HUDEP-2 (cell line): ENCODE measurements at regions not wholly inside any gene's neighbourhood (a gene's known extent, or its start where the extent isn't known, plus 50 kb on each side); places are given as distances from the start of the nearest gene placed in this dataset.
"Not testable (repeated sequence)": the region's sequence is repeated elsewhere in the genome, so short reads cannot be mapped to it uniquely, and the experiment has no call there.

Experiments used
- DNase-seq, 76 experiments: peaks; one replicate each; lab custom pipeline; 2025; ENCODE audit not compliant: unreplicated experiment in 76 of 76; lab: John Stamatoyannopoulos, UW

DNA sequence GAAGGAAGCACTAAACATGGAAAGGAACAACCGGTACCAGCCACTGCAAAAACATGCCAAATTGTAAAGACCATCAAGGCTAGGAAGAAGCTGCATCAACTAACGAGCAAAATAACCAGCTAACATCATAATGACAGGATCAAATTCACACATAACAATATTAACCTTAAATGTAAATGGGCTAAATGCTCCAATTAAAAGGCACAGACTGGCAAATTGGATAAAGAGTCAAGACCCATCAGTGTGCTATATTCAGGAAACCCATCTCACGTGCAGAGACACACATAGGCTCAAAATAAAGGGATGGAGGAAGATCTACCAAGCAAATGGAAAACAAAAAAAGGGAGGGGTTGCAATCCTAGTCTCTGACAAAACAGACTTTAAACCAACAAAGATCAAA lies 126.3 kb upstream of the CAV2 start:
- not testable (repeated sequence) for DNase-seq

DNA sequence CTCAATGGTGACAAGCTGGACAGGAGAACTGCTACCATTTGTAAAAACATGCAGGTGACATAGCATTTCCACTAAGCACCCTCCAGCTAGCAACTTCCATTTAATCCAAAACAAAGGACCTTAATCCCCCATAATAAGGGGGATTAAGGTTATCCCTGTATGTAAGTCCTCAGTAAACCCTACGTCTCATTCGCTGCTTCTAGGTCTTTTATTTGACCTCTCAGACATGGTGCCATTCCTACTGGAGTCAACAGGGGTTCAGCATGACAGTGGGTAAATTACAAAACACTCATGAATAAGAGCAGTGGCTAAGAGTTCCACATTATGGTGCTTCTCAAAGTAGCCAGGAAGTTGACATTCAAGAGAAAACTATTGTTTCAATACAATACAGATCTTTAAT lies 121.8 kb upstream of the CAV2 start:
- no peak for DNase-seq

DNA sequence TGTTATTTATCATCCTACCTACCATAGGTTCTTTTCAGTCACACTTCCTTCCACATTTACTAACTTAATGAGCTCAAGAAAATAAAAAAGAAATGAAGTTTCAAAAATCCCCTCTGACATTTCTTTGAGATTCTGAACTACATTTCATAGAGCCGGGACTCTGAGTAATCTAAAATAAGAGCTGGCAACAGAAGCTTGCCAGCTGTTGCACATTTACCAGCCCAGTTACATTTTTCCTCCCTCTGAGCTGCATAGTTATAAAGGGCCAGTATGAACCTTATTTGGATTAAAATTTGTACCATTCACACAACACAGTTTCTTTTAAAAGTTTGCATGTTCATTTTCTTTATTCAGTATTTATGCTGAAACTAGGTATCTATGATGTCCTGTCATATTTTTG lies 119.5 kb upstream of the CAV2 start:
- no peak for DNase-seq

DNA sequence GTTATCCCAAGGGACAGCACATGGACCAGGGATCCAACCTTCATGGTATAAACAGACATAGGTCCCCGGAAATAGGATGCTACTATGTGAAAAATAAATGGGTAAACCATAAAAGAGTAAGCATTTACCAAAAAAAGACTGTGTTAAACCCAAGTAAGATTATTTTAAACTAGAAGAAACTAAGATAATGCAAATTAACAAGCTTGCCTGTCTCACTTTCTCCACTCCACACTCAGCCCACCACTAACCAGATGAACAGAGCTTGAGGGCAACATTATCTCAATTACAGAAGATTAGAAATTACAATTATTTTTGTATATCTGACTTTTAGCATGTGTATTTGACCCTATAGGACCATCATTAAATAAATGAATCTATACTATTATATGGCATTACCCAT lies 117.2 kb upstream of the CAV2 start:
- no peak for DNase-seq

DNA sequence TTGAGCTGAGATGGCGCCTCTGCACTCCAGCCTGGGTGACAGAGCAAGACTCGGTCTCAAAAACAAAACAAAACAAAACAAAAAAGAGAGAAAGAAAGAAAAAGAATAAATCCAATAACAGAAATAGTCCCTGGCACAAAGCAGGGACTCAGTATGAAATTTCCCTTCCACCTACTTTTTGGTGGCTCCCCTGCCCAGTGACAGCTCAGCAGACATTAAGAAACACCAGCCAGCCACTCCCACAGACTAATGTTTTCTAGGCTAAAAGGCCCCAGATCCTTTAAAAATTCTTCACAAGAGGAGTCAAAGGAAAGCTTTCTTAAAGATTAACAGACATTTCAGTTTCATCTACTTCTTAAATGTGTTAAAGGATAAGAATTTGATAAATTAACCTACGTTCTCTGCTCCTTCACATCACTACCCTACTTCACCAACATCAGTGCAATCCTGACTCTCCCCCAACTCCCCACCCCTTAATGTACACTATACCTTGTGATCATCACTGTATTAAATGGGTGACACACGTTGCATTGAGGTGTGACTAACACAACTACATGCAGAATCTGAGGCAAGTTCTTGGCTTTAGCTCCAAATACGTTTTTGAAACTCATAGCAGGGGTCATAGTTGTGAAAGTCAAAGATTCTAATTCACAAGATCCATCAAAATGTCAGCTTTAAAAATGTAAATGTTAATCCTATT lies 114.5 kb upstream of the CAV2 start:
- no peak for DNase-seq

DNA sequence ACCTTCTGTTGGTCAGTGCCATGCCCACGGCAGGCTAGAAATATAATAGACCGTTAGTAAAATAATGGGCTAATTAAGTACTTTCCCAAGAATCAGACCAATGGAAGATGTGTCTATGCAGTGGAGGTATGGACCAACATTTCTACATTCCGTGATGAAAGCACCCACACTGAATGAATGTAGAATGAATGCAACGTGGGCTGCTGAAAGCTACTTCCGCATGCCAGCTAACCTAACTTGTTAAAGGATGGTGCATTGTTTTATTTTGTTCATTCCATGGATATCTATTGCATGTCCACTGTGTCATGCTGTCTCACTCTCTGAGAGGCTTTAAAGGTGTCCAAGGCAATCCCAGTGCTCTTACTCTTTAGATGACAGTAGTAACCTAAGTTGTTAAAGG lies 112.9 kb upstream of the CAV2 start:
- no peak for DNase-seq

DNA sequence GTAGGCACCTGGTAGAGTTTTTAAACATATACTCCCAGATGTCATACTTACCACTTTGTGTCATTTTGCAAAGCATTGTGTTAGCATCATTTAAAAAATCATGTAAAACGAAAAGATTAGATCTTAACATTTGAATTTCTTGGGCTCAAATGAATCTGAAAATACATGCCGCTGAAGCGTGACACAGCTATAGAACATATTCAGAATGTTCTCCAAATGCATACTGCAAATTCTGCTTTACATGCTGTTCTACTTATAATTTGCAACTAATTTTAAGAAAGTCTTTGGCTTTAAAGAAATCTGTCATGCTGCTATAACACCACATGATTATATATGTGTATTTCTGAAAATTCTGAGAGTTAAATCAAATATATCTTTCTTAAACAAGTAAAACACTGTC lies 109.2 kb upstream of the CAV2 start:
- no peak for DNase-seq

DNA sequence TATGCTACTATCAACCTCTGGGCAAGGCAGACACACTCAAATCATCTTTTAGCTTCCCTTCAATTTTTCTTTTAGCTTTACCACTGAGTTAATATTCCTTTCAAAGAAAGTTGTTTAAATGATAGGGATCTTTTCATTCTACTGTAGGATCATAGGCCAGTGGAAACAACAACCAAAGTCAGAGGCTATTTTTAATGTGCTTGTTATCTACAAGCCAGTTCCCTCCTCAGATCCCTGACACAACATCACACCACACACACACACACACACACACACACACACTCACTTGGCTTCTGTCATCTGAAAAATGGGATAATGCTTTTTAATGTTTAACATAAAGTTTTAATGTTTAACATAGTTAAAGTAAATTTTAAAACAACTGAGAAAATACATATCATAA lies 106.7 kb upstream of the CAV2 start:
- no peak for DNase-seq

DNA sequence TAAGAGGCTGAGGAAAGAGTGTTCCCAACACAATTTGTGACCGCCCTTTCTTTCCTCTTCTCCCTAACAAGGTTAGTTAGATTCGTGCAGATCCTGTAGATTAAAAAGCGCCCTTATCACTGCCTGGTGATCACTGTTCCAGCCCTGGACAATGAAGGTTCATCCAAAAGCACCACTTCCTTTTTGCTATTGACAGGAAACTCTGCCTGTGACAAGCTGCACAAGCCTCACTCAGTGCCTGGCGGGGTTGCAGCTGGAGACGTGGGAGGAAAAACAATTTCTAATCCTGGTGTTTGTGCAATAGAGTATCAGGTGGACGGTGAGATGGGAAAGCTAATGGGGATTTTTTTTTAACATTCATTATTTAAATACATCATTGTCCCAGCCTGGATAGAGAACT lies 105.9 kb upstream of the CAV2 start:
- no peak for DNase-seq

DNA sequence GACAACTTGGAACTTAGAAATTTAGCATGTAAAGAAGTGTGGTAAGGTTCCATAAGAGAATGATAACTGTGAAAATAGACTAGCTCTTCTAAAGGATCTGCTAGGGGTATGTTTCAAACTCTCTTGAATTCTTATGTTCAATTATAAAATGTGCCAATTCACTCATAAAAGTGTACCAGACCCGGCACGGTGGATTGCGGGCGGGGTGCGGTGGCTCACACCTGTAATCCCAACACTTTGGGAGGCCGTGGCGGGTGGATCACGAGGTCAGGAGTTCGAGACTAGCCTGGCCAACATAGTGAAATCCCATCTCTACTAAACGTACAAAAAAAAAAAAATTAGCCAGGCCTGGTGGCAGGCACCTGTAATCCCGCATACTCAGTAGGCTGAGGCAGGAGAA lies 105.4 kb upstream of the CAV2 start:
- no peak for DNase-seq

DNA sequence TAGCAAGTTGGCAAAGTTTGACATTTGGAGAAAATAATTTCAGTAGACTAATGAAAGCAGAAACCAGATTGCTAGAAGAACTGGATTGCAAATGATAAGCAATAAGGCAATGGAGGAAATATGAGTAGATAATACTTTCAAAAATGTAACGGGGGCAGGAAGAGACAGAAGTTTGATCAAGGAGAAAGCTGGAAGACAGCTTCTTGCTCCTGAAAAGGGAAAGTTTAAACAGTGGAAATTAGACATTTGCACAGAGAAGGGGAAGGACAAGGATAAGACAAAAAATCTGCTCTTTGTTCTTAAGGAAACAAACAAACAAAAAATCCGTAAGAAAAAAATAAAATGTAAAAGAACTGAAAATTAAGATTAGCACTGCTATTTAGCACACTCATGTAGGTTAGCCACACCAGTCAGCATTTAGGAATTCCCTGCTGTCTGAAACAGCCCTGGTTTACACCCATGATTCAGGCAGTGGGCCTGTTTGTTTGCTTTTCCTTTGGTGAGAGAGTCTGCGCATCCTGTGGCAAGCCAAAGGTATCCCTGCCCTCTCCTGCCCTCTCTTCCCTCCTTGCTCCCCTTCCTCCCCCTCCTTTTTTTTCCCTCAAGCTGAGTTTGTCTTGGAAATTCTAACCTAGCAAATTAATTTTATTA lies 104.3 kb upstream of the CAV2 start:
- DNase-seq, result no peak

DNA sequence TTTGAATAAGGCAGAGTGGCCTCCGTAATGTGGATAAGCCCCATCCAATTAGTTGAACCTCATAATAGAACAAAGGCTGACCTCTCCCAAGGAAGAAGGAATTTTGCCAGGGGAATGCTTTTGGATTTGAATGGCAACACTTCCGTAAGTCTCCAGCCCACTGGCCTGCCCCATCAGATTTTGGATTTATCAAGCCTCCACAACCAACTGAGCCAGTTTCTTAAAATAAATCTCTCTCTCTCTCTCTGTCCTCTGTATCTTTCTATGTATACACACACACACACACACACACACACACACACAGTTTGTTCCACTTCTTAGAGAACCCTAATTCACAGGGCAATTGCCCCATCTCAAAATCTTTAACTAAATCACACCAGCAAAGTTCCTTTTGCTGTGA lies 100.9 kb upstream of the CAV2 start:
- DNase-seq, result no peak

DNA sequence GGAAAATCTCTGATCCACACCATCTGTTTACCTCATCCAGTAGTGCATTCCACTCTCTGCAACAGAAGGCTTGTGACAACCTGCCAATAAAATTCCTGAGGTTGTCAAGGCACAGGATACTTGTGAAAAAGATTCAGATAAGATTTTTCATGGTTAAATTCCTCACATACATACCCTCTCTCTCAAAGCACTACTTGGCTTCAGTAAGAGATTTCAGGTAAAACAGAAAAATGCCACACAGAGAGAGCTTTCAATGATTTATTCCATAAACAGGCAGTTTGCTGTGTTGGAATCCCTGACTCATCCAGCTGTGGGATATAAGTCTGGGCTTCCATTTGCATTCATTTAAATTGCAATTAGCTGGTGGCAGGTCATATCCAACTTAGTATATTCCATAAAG lies 99.7 kb upstream of the CAV2 start:
- no peak for DNase-seq

DNA sequence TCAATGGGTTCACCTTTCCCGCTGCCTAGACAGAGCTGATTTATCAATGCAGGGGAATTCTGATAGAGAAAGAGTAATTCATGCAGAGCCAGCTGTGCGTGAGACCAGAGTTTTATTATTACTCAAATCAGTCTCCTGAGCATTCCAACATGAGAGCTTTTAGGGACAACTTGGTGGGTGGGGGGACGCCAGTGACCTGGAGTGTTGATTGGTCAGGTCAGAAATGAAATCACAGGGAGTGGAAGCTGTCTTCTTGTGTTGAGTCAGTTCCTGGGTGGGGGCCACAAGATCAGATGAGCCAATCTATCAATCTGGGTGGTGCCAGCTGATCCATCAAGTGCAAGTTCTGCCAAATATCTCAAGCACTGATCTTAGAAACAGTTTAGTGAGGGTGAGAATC lies 99.0 kb upstream of the CAV2 start:
- DNase-seq, result no peak

DNA sequence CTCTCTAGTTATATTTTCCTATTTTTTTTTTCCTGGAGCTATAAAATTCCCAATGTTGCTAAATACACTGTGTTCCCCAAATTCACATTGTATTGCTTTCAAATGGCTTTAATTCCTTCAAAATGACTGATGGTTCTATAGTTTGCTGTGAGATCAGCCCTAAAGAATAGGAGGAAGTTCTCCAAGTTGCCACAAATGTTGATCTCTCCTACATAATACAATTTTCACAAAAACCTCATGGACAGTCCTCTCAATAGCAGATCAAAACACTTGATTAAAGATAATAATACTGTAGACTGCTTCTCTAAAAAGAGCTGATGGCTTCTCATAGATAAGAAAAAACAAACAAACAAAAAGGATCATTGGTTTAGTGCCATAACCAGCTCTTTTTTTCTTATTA lies 97.8 kb upstream of the CAV2 start:
- no peak for DNase-seq

DNA sequence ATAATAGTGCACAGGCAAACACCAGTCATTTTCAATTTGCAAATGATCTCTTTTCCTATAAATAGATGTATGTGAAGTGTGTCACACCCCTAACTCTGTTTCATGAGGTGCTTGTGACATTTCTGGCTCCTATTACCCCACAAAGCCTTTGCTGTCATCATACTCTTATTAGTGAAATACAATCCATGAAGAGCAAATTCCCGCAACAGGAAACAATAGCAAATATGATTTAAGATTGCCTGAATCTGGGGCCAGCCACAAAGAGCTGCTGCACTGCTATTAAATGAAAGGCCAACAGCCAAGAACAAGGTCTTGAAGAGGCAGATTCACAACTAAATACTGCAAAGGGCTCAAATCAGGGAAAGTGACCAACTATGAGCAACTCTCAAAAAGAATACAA lies 96.3 kb upstream of the CAV2 start:
- DNase-seq, result no peak

DNA sequence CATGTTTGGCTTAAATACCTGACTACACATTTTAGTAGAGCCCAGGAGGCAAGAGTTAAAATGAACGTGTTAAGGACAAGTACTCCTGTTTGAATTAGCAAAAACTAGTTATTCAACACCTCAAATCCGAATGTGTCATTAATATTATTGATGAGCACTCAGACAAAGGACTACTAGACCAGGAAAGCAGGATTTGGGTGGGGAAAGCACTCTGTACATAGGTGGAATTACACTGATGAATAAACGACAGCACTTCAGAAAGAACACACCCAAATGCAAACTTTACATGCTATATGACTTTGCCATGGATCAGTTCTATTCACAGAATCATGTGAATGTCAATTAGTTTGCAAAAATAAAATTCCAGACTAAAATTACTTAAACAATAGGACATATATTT lies 95.1 kb upstream of the CAV2 start:
- no peak for DNase-seq

DNA sequence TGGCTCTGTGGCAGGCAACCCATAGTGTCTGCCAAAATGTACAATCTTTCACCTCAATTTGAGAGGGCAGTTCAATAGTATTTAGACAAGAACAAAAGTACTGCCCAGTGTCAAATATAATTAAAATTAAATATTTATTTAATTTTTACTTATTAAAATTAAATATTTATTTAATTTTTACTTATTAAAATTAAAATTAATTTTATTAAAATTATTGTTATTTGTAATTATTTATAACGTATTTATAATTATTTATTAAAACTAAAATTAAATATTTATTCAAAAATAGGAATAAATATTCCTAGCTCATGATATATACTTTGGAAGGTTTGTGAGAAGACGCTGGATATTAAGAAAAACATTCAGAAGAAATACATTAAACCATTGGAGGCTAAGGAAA lies 93.7 kb upstream of the CAV2 start:
- no peak for DNase-seq

DNA sequence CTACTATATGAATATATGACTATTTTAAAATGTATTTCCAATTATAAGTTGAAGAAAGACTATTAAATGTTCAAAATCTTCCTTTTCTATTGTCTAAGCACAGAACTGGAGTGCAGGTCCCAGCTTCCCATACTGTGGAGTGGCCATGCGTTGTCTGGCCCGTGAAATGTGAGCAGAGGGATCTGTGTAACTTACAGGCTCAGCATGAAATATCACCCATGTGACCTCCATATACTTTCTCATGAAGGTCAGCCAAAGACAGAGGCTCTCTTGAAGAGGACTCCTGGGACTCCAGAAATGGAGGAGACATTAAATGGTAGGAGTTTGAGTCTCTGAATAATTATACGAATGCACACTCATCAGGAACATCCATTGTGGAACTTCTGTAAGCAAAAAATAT lies 92.4 kb upstream of the CAV2 start:
- no peak for DNase-seq

DNA sequence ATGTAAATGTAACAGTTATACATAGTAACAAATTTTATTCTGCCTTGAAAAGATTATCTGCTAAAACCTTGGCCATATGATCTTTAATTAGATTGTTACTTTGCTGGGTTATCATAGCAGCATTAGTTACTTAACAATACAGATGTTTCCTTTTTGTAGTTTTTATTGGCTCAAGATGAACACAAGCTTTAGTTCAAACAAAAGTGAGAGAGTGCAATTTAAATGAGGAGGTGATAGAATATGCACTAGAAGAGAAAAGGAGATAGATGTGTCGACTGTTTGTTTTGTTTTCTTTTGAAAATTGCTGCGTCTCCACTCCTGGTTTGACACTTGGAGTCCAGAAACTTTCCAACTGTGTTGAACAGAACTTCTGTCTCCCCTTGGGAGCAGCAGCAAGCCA lies 91.4 kb upstream of the CAV2 start:
- no peak for DNase-seq

DNA sequence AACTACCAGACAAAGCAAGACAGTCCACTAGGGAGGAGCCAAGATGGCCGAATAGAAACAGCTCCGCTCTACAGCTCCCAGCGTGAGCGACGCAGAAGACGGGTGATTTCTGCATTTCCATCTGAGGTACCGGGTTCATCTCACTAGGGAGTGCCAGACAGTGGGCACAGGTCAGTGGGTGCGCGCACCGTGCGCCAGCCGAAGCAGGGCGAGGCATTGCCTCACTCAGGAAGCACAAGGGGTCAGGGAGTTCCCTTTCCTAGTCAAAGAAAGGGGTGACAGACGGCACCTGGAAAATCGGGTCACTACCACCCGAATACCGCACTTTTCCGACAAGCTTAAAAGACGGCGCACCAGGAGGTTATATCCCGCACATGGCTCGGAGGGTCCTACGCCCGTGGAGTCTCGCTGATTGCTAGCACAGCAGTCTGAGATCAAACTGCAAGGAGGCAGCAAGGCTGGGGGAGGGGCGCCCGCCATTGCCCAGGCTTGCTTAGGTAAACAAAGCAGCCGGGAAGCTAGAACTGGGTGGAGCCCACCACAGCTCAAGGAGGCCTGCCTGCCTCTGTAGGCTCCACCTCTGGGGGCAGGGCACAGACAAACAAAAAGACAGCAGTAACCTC lies 90.6 kb upstream of the CAV2 start:
- not testable (repeated sequence) for DNase-seq

DNA sequence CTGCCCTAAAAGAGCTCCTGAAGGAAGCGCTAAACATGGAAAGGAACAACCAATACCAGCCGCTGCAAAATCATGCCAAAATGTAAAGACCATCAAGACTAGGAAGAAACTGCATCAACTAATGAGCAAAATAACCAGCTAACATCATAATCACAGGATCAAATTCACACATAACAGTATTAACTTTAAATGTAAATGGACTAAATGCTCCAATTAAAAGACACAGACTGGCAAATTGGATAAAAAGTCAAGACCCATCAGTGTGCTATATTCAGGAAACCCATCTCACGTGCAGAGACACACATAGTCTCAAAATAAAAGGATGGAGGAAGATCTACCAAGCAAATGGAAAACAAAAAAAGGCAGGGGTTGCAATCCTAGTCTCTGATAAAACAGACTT lies 88.8 kb upstream of the CAV2 start:
- DNase-seq, result not testable (repeated sequence)
